HEK293 (cell line): ENCODE measurements at regions not wholly inside any gene's neighbourhood (a gene's known extent, or its start where the extent isn't known, plus 50 kb on each side); places are given as distances from the start of the nearest gene placed in this dataset.

Experiments
- ATF2 ChIP-seq: fragments of 450-650 bp; formaldehyde crosslinking; IDR thresholded peaks from 2 replicates; pipeline ENCODE4 v1.5.1; 2016; ENCODE audit warnings: missing biosample characterization, missing genetic modification characterization, low read depth
- SALL2 ChIP-seq: fragments of 450-650 bp; formaldehyde crosslinking; IDR thresholded peaks from 2 replicates; pipeline ENCODE4 v1.5.0; 2017; ENCODE audit warnings: missing biosample characterization, mild to moderate bottlenecking, missing genetic modification characterization, borderline replicate concordance
- ZBTB1 ChIP-seq: fragments of 450-650 bp; formaldehyde crosslinking; IDR thresholded peaks from 2 replicates; pipeline ENCODE4 v1.5.1; 2016; ENCODE audit warnings: missing biosample characterization, missing genetic modification characterization
- TF ChIP-seq, protein P1 (sequence below): fragments of 450-650 bp; formaldehyde crosslinking; IDR thresholded peaks from 2 replicates; pipeline ENCODE4 v1.5.1; 2016; ENCODE audit warnings: missing biosample characterization, missing genetic modification characterization

DNA sequence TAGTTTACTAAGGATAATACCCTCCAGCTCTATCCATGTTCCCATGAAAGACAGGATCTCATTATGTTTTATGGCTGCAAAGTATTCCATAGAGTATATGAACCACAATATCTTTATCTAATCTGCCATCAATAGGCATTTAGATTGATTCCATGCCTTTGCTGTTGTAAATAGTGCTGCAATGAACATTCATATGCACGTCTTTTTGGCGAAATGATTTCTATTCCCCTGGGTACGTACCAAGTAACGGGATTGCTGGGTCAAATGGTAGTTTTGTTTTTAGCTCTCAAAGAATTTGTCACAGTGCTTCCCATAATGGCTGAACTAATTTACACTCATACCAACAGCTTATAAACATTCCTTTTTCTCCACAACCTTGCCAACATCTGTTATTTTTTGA, 750.9 kb downstream of the BRINP3 start:
- TF ChIP-seq ZBTB1 (no peak), ATF2 (no peak), SALL2 (tag by site-specific recombination) (no peak)
- TF ChIP-seq, protein P1, sequence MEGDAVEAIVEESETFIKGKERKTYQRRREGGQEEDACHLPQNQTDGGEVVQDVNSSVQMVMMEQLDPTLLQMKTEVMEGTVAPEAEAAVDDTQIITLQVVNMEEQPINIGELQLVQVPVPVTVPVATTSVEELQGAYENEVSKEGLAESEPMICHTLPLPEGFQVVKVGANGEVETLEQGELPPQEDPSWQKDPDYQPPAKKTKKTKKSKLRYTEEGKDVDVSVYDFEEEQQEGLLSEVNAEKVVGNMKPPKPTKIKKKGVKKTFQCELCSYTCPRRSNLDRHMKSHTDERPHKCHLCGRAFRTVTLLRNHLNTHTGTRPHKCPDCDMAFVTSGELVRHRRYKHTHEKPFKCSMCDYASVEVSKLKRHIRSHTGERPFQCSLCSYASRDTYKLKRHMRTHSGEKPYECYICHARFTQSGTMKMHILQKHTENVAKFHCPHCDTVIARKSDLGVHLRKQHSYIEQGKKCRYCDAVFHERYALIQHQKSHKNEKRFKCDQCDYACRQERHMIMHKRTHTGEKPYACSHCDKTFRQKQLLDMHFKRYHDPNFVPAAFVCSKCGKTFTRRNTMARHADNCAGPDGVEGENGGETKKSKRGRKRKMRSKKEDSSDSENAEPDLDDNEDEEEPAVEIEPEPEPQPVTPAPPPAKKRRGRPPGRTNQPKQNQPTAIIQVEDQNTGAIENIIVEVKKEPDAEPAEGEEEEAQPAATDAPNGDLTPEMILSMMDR (tag by site-specific recombination) = no peak
